HEK293 (cell line): ENCODE measurements at regions not wholly inside any gene's neighbourhood (a gene's known extent, or its start where the extent isn't known, plus 50 kb on each side); places are given as distances from the start of the nearest gene placed in this dataset.
A peak's percentile ranks its signal among the peaks of the same experiment; 100 is the strongest.

Source experiments
- FEZF1 ChIP-seq: fragments of 450-650 bp; formaldehyde crosslinking; IDR thresholded peaks from 2 replicates; pipeline ENCODE4 v1.5.1; 2016; ENCODE audit warnings: missing biosample characterization, missing genetic modification characterization
- GFI1B ChIP-seq: fragments of 450-650 bp; formaldehyde crosslinking; IDR thresholded peaks from 2 replicates; pipeline ENCODE4 v1.5.1; 2016; ENCODE audit warnings: missing biosample characterization, missing genetic modification characterization
- GLIS1 ChIP-seq: fragments of 450-650 bp; formaldehyde crosslinking; IDR thresholded peaks from 2 replicates; pipeline ENCODE4 v1.5.1; 2016; ENCODE audit warnings: missing biosample characterization, missing genetic modification characterization
- HOXD13 ChIP-seq: sonication (generic); formaldehyde crosslinking; IDR thresholded peaks from 2 replicates; pipeline ENCODE4 v1.8.0; 2022; ENCODE audit warnings: missing genetic modification reagents, borderline replicate concordance
- OVOL3 ChIP-seq: fragments of 450-650 bp; formaldehyde crosslinking; IDR thresholded peaks from 2 replicates; pipeline ENCODE4 v1.5.1; 2016; ENCODE audit warnings: missing biosample characterization, missing genetic modification characterization
- WT1 ChIP-seq: fragments of 450-650 bp; formaldehyde crosslinking; IDR thresholded peaks from 2 replicates; pipeline ENCODE4 v1.5.1; 2016; ENCODE audit warnings: missing biosample characterization, missing genetic modification characterization
- ZBTB17 ChIP-seq: fragments of 450-650 bp; formaldehyde crosslinking; IDR thresholded peaks from 2 replicates; pipeline ENCODE4 v1.5.1; 2016; ENCODE audit warnings: missing biosample characterization, missing genetic modification characterization
- ZNF350 ChIP-seq: fragments of 450-650 bp; formaldehyde crosslinking; IDR thresholded peaks from 2 replicates; pipeline ENCODE4 v1.5.0; 2017; ENCODE audit warnings: missing biosample characterization, mild to moderate bottlenecking, missing genetic modification characterization
- ZNF394 ChIP-seq: fragments of 450-650 bp; formaldehyde crosslinking; IDR thresholded peaks from 2 replicates; pipeline ENCODE4 v1.5.1; 2016; ENCODE audit warnings: missing biosample characterization, missing genetic modification characterization, mild to moderate bottlenecking, moderate library complexity, borderline replicate concordance
- ZNF501 ChIP-seq: fragments of 450-650 bp; formaldehyde crosslinking; IDR thresholded peaks from 2 replicates; pipeline ENCODE4 v1.5.1; 2016; ENCODE audit warnings: missing biosample characterization, missing genetic modification characterization
- ZNF610 ChIP-seq: fragments of 450-650 bp; formaldehyde crosslinking; IDR thresholded peaks from 2 replicates; pipeline ENCODE4 v1.5.1; 2016; ENCODE audit warnings: missing biosample characterization, missing genetic modification characterization, borderline replicate concordance
- ZNF629 ChIP-seq: fragments of 450-650 bp; formaldehyde crosslinking; IDR thresholded peaks from 2 replicates; pipeline ENCODE4 v1.5.1; 2017; ENCODE audit warnings: missing biosample characterization, missing genetic modification characterization
- ZNF843 ChIP-seq: fragments of 450-650 bp; formaldehyde crosslinking; IDR thresholded peaks from 2 replicates; pipeline ENCODE4 v1.5.1; 2016; ENCODE audit warnings: missing biosample characterization, missing genetic modification characterization
- ZSCAN16 ChIP-seq: fragments of 450-650 bp; formaldehyde crosslinking; IDR thresholded peaks from 2 replicates; pipeline ENCODE4 v1.5.1; 2016; ENCODE audit warnings: missing biosample characterization, missing genetic modification characterization
- ZSCAN30 ChIP-seq: fragments of 450-650 bp; IDR thresholded peaks from 2 replicates; pipeline ENCODE4 v1.5.1; 2018; ENCODE audit warnings: missing biosample characterization, mild to moderate bottlenecking, missing genetic modification characterization, moderate library complexity
- ZXDB ChIP-seq: fragments of 450-650 bp; formaldehyde crosslinking; IDR thresholded peaks from 2 replicates; pipeline ENCODE4 v1.5.1; 2016; ENCODE audit warnings: missing biosample characterization, missing genetic modification characterization
- TF ChIP-seq, protein P1 (sequence below): fragments of 450-650 bp; formaldehyde crosslinking; IDR thresholded peaks from 2 replicates; pipeline ENCODE4 v1.5.1; 2016; ENCODE audit warnings: missing biosample characterization, missing genetic modification characterization
- TF ChIP-seq, protein P2 (sequence below): fragments of 450-650 bp; formaldehyde crosslinking; IDR thresholded peaks from 2 replicates; pipeline ENCODE4 v1.5.1; 2017; ENCODE audit warnings: missing biosample characterization, missing genetic modification characterization
- TF ChIP-seq, protein P3 (sequence below): fragments of 450-650 bp; formaldehyde crosslinking; IDR thresholded peaks from 2 replicates; pipeline ENCODE4 v1.5.1; 2016; ENCODE audit warnings: missing biosample characterization, missing genetic modification characterization, borderline replicate concordance
- TF ChIP-seq, protein P4 (sequence below): fragments of 450-650 bp; formaldehyde crosslinking; IDR thresholded peaks from 2 replicates; pipeline ENCODE4 v1.5.1; 2017; ENCODE audit warnings: missing biosample characterization, missing genetic modification characterization
- TF ChIP-seq, protein P5 (sequence below): fragments of 450-650 bp; formaldehyde crosslinking; IDR thresholded peaks from 2 replicates; pipeline ENCODE4 v1.5.1; 2016; ENCODE audit warnings: missing biosample characterization, missing genetic modification characterization
- TF ChIP-seq, protein P6 (sequence below): fragments of 450-650 bp; IDR thresholded peaks from 2 replicates; pipeline ENCODE4 v1.5.1; 2018; ENCODE audit warnings: missing biosample characterization, mild to moderate bottlenecking, missing genetic modification characterization

DNA sequence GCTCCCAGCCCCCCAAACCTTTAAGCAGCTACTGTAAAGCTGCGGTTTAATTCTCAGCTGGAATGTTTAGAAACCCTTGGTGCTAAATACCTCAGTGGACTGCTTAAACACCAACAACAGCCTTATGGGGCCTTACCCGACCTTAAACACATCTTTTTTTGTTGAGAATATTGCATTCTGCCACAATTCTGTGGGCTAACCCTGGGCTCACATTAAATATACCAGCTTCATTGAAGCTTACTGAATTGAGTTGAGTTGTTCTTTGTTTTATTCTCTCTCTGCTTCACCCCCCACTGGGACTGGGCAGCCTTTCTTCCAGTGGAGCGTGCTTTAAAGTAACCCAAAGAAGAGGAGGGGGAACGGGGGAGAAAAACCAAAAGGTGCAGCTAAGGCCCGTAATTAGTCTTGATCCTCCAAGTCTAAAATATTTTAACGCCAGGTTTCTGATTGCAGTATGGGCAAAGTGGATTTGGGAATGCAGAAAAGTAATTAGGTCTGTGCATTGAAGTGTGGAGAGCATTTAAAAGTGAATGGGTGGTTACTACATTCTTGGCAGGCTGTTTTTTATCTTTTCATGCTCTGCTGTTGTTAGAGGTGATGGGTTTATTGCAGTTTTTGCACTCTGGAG lies 281.2 kb downstream of the NR2F1-AS1 start (continued):
- TF ChIP-seq, protein P1, sequence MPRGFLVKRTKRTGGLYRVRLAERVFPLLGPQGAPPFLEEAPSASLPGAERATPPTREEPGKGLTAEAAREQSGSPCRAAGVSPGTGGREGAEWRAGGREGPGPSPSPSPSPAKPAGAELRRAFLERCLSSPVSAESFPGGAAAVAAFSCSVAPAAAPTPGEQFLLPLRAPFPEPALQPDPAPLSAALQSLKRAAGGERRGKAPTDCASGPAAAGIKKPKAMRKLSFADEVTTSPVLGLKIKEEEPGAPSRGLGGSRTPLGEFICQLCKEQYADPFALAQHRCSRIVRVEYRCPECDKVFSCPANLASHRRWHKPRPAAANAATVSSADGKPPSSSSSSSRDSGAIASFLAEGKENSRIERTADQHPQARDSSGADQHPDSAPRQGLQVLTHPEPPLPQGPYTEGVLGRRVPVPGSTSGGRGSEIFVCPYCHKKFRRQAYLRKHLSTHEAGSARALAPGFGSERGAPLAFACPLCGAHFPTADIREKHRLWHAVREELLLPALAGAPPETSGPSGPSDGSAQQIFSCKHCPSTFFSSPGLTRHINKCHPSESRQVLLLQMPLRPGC (tag by site-specific recombination): 0 out of 2 replicates have a peak, but pooled peaks have one; percentile 47
- no peak for TF ChIP-seq ZSCAN30 (tag by site-specific recombination)
- TF ChIP-seq OVOL3 (tag by site-specific recombination): peak; percentile 24; the same call in 1 of the 2 replicates
- TF ChIP-seq ZNF501 (tag by site-specific recombination): peak; percentile 68; the same call in 1 of the 2 replicates
- TF ChIP-seq ZNF610 (tag by site-specific recombination): peak; percentile 65; the same call in 1 of the 2 replicates
- TF ChIP-seq HOXD13 (CRISPR knock-in tag): no peak
- TF ChIP-seq ZBTB17: peak; percentile 60
- TF ChIP-seq, protein P2, sequence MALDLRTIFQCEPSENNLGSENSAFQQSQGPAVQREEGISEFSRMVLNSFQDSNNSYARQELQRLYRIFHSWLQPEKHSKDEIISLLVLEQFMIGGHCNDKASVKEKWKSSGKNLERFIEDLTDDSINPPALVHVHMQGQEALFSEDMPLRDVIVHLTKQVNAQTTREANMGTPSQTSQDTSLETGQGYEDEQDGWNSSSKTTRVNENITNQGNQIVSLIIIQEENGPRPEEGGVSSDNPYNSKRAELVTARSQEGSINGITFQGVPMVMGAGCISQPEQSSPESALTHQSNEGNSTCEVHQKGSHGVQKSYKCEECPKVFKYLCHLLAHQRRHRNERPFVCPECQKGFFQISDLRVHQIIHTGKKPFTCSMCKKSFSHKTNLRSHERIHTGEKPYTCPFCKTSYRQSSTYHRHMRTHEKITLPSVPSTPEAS (tag by site-specific recombination): no peak
- TF ChIP-seq, protein P3, sequence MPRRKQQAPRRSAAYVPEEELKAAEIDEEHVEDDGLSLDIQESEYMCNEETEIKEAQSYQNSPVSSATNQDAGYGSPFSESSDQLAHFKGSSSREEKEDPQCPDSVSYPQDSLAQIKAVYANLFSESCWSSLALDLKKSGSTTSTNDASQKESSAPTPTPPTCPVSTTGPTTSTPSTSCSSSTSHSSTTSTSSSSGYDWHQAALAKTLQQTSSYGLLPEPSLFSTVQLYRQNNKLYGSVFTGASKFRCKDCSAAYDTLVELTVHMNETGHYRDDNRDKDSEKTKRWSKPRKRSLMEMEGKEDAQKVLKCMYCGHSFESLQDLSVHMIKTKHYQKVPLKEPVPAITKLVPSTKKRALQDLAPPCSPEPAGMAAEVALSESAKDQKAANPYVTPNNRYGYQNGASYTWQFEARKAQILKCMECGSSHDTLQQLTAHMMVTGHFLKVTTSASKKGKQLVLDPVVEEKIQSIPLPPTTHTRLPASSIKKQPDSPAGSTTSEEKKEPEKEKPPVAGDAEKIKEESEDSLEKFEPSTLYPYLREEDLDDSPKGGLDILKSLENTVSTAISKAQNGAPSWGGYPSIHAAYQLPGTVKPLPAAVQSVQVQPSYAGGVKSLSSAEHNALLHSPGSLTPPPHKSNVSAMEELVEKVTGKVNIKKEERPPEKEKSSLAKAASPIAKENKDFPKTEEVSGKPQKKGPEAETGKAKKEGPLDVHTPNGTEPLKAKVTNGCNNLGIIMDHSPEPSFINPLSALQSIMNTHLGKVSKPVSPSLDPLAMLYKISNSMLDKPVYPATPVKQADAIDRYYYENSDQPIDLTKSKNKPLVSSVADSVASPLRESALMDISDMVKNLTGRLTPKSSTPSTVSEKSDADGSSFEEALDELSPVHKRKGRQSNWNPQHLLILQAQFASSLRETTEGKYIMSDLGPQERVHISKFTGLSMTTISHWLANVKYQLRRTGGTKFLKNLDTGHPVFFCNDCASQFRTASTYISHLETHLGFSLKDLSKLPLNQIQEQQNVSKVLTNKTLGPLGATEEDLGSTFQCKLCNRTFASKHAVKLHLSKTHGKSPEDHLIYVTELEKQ (tag by site-specific recombination): peak; percentile 72; the same call in 1 of the 2 replicates
- TF ChIP-seq ZNF394: no peak
- TF ChIP-seq, protein P4, sequence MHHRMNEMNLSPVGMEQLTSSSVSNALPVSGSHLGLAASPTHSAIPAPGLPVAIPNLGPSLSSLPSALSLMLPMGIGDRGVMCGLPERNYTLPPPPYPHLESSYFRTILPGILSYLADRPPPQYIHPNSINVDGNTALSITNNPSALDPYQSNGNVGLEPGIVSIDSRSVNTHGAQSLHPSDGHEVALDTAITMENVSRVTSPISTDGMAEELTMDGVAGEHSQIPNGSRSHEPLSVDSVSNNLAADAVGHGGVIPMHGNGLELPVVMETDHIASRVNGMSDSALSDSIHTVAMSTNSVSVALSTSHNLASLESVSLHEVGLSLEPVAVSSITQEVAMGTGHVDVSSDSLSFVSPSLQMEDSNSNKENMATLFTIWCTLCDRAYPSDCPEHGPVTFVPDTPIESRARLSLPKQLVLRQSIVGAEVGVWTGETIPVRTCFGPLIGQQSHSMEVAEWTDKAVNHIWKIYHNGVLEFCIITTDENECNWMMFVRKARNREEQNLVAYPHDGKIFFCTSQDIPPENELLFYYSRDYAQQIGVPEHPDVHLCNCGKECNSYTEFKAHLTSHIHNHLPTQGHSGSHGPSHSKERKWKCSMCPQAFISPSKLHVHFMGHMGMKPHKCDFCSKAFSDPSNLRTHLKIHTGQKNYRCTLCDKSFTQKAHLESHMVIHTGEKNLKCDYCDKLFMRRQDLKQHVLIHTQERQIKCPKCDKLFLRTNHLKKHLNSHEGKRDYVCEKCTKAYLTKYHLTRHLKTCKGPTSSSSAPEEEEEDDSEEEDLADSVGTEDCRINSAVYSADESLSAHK: peak; percentile 58
- TF ChIP-seq GFI1B (tag by site-specific recombination): 0 out of 2 replicates have a peak, but pooled peaks have one; percentile 6
- TF ChIP-seq ZNF629: 0 out of 2 replicates have a peak, but pooled peaks have one; percentile 29
- TF ChIP-seq, protein P5, sequence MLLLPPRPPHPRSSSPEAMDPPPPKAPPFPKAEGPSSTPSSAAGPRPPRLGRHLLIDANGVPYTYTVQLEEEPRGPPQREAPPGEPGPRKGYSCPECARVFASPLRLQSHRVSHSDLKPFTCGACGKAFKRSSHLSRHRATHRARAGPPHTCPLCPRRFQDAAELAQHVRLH (tag by site-specific recombination): peak; percentile 55; the same call in 1 of the 2 replicates
- peak; percentile 87 for TF ChIP-seq FEZF1
- peak; percentile 83 for TF ChIP-seq ZNF843 (tag by site-specific recombination)
- TF ChIP-seq, protein P6, sequence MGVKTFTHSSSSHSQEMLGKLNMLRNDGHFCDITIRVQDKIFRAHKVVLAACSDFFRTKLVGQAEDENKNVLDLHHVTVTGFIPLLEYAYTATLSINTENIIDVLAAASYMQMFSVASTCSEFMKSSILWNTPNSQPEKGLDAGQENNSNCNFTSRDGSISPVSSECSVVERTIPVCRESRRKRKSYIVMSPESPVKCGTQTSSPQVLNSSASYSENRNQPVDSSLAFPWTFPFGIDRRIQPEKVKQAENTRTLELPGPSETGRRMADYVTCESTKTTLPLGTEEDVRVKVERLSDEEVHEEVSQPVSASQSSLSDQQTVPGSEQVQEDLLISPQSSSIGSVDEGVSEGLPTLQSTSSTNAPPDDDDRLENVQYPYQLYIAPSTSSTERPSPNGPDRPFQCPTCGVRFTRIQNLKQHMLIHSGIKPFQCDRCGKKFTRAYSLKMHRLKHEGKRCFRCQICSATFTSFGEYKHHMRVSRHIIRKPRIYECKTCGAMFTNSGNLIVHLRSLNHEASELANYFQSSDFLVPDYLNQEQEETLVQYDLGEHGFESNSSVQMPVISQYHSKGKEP: peak; percentile 99
- TF ChIP-seq ZSCAN16 (tag by site-specific recombination): peak; percentile 12; the same call in 1 of the 2 replicates
- TF ChIP-seq WT1 (tag by site-specific recombination): peak; percentile 77
- 0 out of 2 replicates have a peak, but pooled peaks have one; percentile 19 for TF ChIP-seq ZXDB
- TF ChIP-seq ZNF350 (tag by site-specific recombination): no peak
- peak; percentile 73 for TF ChIP-seq GLIS1 (tag by site-specific recombination)
